OCI-LY3 (cell line): ENCODE measurements at regions not wholly inside any gene's neighbourhood (a gene's known extent, or its start where the extent isn't known, plus 50 kb on each side); places are given as distances from the start of the nearest gene placed in this dataset.

Experiments used
- EZH2phosphoT487 ChIP-seq: fragments of 200-600 bp; shearing (Covaris generic); IDR thresholded peaks from 2 replicates; pipeline ENCODE4 v1.6.1; 2018; ENCODE audit warnings: antibody characterized with exemption, mixed run types, low read depth
- TF ChIP-seq, protein P1 (sequence below): fragments of 200-600, 300-600 bp; sonication (generic); IDR thresholded peaks from 2 replicates; pipeline ENCODE4 v1.5.1; 2014; ENCODE audit warnings: antibody characterized with exemption, low read length, low read depth

DNA sequence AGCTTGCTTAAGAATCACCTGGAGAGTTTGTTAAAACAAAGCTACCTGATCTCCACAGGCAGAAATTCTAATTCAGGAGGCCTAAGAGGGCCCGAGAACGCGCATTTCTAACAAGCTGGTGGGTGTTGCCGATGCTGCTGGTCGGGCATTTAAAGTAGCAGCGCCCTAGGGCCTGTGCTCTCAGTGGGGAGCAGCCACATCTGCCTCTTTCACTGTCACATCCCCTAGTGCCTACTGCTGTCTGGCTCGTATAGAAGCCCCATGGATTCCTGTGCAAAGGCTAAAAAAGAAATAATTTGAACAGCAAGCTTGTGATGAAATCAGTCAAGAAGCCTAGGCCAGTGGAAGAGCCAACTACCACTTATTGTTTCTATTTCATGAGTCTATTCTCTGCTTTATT, 126.7 kb upstream of the SMIM21 start:
- TF ChIP-seq, protein P1, sequence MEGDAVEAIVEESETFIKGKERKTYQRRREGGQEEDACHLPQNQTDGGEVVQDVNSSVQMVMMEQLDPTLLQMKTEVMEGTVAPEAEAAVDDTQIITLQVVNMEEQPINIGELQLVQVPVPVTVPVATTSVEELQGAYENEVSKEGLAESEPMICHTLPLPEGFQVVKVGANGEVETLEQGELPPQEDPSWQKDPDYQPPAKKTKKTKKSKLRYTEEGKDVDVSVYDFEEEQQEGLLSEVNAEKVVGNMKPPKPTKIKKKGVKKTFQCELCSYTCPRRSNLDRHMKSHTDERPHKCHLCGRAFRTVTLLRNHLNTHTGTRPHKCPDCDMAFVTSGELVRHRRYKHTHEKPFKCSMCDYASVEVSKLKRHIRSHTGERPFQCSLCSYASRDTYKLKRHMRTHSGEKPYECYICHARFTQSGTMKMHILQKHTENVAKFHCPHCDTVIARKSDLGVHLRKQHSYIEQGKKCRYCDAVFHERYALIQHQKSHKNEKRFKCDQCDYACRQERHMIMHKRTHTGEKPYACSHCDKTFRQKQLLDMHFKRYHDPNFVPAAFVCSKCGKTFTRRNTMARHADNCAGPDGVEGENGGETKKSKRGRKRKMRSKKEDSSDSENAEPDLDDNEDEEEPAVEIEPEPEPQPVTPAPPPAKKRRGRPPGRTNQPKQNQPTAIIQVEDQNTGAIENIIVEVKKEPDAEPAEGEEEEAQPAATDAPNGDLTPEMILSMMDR: no peak
- TF ChIP-seq EZH2phosphoT487: no peak
